Thyroid gland (tissue), 4 donors: ENCODE measurements at regions not wholly inside any gene's neighbourhood (a gene's known extent, or its start where the extent isn't known, plus 50 kb on each side); places are given as distances from the start of the nearest gene placed in this dataset.

Experiments
- POLR2A ChIP-seq, 2 donors: fragments of 450-650 bp; IDR thresholded peaks; one replicate each; pipeline ENCODE4 v1.6.1; 2017; ENCODE audit warnings: antibody characterized with exemption in 2 of 2, mild to moderate bottlenecking in 2 of 2, moderate library complexity in 1 of 2
- TF ChIP-seq, protein P1 (sequence below), 6 experiments: fragments of 200-600 bp in 3 of 6; fragments of 450-650 bp in 3 of 6; sonication (generic) in 3 of 6; IDR thresholded peaks; one replicate each; pipeline ENCODE4 v1.5.1; 2016 to 2019; ENCODE audit warnings: antibody characterized with exemption in 6 of 6, mild to moderate bottlenecking in 2 of 6, inconsistent platforms in 1 of 6, moderate library complexity in 1 of 6

GRCh38 chr2:104371087-104371781 lies 482.7 kb upstream of the POU3F3 start:
- TF ChIP-seq, protein P1, sequence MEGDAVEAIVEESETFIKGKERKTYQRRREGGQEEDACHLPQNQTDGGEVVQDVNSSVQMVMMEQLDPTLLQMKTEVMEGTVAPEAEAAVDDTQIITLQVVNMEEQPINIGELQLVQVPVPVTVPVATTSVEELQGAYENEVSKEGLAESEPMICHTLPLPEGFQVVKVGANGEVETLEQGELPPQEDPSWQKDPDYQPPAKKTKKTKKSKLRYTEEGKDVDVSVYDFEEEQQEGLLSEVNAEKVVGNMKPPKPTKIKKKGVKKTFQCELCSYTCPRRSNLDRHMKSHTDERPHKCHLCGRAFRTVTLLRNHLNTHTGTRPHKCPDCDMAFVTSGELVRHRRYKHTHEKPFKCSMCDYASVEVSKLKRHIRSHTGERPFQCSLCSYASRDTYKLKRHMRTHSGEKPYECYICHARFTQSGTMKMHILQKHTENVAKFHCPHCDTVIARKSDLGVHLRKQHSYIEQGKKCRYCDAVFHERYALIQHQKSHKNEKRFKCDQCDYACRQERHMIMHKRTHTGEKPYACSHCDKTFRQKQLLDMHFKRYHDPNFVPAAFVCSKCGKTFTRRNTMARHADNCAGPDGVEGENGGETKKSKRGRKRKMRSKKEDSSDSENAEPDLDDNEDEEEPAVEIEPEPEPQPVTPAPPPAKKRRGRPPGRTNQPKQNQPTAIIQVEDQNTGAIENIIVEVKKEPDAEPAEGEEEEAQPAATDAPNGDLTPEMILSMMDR (IDR thresholded peaks at IDR 0.05): no peak
- no peak for TF ChIP-seq POLR2A (IDR thresholded peaks at IDR 0.05)
